Neural cell (in vitro differentiated cells): ENCODE measurements at regions not wholly inside any gene's neighbourhood (a gene's known extent, or its start where the extent isn't known, plus 50 kb on each side); places are given as distances from the start of the nearest gene placed in this dataset.

ENCODE experiments used
- H2AFZ ChIP-seq: fragments of 200-600, 300-800 bp; sonication (generic), shearing (Covaris generic); 2 replicates; pipeline ENCODE4 v1.6.0; 2014; ENCODE audit warnings: low read depth, mild to moderate bottlenecking, antibody characterized with exemption, low read length, moderate library complexity
- H3F3A ChIP-seq: fragments of 200-600 bp; shearing (Covaris generic); 2 replicates; pipeline ENCODE4 v1.6.1; 2016; ENCODE audit warnings: mild to moderate bottlenecking, moderate library complexity, mixed read lengths, antibody characterized with exemption, low read length; ENCODE audit not compliant: insufficient read depth, poor library complexity, severe bottlenecking
- H3K27ac ChIP-seq: fragments of 200-600, 300-800 bp; sonication (generic), shearing (Covaris generic); 2 replicates; pipeline ENCODE4 v1.5.1; 2014; ENCODE audit warnings: mild to moderate bottlenecking, low read length, moderate library complexity
- H3K27me3 ChIP-seq: fragments of 300-800, 200-600 bp; sonication (generic), shearing (Covaris generic); 2 replicates; pipeline ENCODE4 v1.6.0; 2014; ENCODE audit warnings: mild to moderate bottlenecking, low read depth, low read length, moderate library complexity; ENCODE audit not compliant: insufficient read depth
- H3K36me3 ChIP-seq: fragments of 300-800, 200-600 bp; sonication (generic), shearing (Covaris generic); 2 replicates; pipeline ENCODE4 v1.5.1; 2014; ENCODE audit warnings: mild to moderate bottlenecking, antibody characterized with exemption, low read length, moderate library complexity; ENCODE audit not compliant: insufficient read depth
- H3K4me2 ChIP-seq: fragments of 300-800, 200-600 bp; sonication (generic), shearing (Covaris generic); 2 replicates; pipeline ENCODE4 v1.6.0; 2014; ENCODE audit warnings: mild to moderate bottlenecking, low read length
- H3K4me3 ChIP-seq: fragments of 300-800, 200-600 bp; sonication (generic), shearing (Covaris generic); 2 replicates; pipeline ENCODE4 v1.5.1; 2014; ENCODE audit warnings: mild to moderate bottlenecking, low read length, moderate library complexity
- H3K79me2 ChIP-seq: fragments of 200-600 bp; shearing (Covaris generic); replicated peaks from 2 replicates; pipeline ENCODE4 v1.6.0; 2014; ENCODE audit warnings: mild to moderate bottlenecking, low read length, moderate library complexity; ENCODE audit not compliant: insufficient read depth
- H3K9ac ChIP-seq: fragments of 300-800, 200-600 bp; sonication (generic), shearing (Covaris generic); 2 replicates; pipeline ENCODE4 v1.6.1; 2016; ENCODE audit warnings: mild to moderate bottlenecking, low read length, mixed read lengths
- H3K9me2 ChIP-seq: fragments of 200-600 bp; shearing (Covaris generic); 2 replicates; pipeline ENCODE4 v1.6.1; 2016; ENCODE audit warnings: mild to moderate bottlenecking, low read length, mixed read lengths; ENCODE audit not compliant: insufficient read depth
- H3K9me3 ChIP-seq: fragments of 200-600, 300-800 bp; sonication (generic), shearing (Covaris generic); 2 replicates; pipeline ENCODE4 v1.6.1; 2016; ENCODE audit warnings: mild to moderate bottlenecking, mixed run types, low read length, moderate library complexity, mixed read lengths
- H4K20me1 ChIP-seq: fragments of 200-600 bp; shearing (Covaris generic); 2 replicates; pipeline ENCODE4 v1.6.1; 2016; ENCODE audit warnings: mild to moderate bottlenecking, mixed run types; ENCODE audit not compliant: insufficient read depth
- CTCF ChIP-seq: fragments of 450-650 bp; IDR thresholded peaks from 2 replicates; pipeline ENCODE4 v1.5.1; 2014; ENCODE audit warnings: antibody characterized with exemption, mild to moderate bottlenecking, moderate library complexity; ENCODE audit not compliant: poor library complexity, severe bottlenecking
- EP300 ChIP-seq: fragments of 450-650 bp; conservative IDR thresholded peaks from 2 replicates; pipeline ENCODE4 v1.6.1; 2014; ENCODE audit warnings: antibody characterized with exemption, mild to moderate bottlenecking, moderate library complexity; ENCODE audit not compliant: poor library complexity, severe bottlenecking
- EZH2 ChIP-seq: fragments of 200-600, 300-800 bp; shearing (Covaris generic), sonication (generic); IDR thresholded peaks from 2 replicates; pipeline ENCODE4 v1.6.1; 2014; ENCODE audit warnings: antibody characterized with exemption, low read length, borderline replicate concordance, mild to moderate bottlenecking; ENCODE audit not compliant: insufficient read depth, poor library complexity, severe bottlenecking
- MXI1 ChIP-seq: fragments of 450-650 bp; conservative IDR thresholded peaks from 2 replicates; pipeline ENCODE4 v1.6.1; 2014; ENCODE audit warnings: antibody characterized with exemption, mild to moderate bottlenecking; ENCODE audit not compliant: poor library complexity, severe bottlenecking
- POLR2AphosphoS5 ChIP-seq: IDR thresholded peaks from 2 replicates; pipeline ENCODE4 v1.6.1; 2012
- RAD21 ChIP-seq: fragments of 450-650 bp; conservative IDR thresholded peaks from 2 replicates; pipeline ENCODE4 v1.6.1; 2014; ENCODE audit warnings: antibody characterized with exemption, mild to moderate bottlenecking, moderate library complexity
- REST ChIP-seq: IDR thresholded peaks from 2 replicates; pipeline ENCODE4 v1.6.1; 2012; ENCODE audit warnings: borderline replicate concordance
- SMC3 ChIP-seq: fragments of 450-650 bp; conservative IDR thresholded peaks from 2 replicates; pipeline ENCODE4 v1.6.1; 2014; ENCODE audit warnings: antibody characterized with exemption, mild to moderate bottlenecking, moderate library complexity; ENCODE audit not compliant: poor library complexity
- TAF1 ChIP-seq: IDR thresholded peaks from 2 replicates; pipeline ENCODE4 v1.6.1; 2012; ENCODE audit warnings: low read depth

DNA sequence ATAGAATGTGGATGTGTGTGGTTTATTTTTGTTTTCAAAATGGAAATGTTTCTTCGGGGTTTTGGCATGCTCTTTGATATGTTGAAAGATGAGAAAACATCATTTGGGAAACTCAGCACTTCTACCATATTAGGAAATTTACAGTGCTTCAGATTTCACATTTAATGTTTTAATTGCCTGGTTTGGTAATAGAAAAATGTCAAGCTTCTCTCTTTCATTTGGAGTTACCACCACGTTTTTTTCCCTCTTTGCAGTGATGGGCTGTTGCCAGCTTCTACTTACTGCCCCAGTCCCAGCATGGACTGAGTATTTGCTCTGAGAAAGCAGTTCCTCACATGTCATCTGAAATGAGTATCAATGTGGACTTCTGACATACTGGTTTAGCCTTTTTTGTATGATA lies 267.7 kb downstream of the PRL start:
- Histone ChIP-seq H3K36me3 (no peaks in the 10 kb centered on the region), H4K20me1 (no peaks in the 10 kb centered on the region), H3F3A (no peaks in the 10 kb centered on the region), H3K4me2 (no peak overlapping the region), H3K27me3 (no peaks in the 10 kb centered on the region), H3K9me2 (no peaks in the 10 kb centered on the region), H3K4me3 (no peak overlapping the region), H2AFZ (no peak overlapping the region), H3K27ac (no peak overlapping the region), H3K79me2 (no peaks in the 10 kb centered on the region), H3K9ac (no peak overlapping the region), H3K9me3 (no peaks in the 10 kb centered on the region)
- TF ChIP-seq EZH2 (no peak), POLR2AphosphoS5 (no peak), RAD21 (no peak), MXI1 (no peak), SMC3 (no peak), TAF1 (no peak), EP300 (no peak)

DNA sequence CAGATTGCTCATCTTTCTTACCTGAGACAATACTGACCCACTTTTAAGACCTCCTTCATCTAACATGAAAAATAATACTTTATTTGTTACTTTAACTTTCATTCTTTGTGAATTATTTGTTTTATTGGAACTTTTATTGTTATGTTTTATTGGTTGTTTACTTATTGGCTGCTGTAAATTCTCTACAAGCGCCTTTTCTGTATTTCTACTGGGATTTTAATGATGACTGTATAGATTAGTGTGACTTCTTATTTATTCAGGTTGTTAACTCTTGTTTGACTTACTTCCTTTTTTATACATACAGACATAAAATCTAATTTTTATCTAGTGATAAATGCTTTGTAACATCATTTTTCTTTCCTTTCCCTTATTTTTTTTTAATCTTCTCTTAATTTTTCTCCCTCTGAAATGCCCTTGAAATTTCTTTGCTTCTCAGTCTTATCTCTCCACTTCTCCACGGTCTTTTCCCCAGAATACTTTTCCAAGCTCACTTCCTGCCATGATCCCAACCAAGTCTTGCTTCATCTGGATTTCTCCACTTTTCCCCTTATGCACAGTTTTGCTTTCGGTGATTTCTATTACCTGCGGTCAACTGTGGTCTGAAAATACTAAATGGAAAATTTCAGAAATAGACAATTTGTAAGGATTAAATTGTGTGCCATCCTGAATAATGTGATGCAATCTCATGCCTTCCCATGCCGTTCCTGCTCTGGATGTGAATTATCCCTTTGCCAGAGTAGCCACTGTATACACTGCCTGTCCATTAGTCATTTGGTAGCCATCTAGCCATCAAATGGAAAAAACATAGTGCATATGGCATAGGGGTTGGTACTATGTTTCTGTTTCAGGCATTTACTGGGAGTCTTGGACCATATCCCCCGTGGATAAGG lies 265.9 kb downstream of the PRL start:
- TF ChIP-seq POLR2AphosphoS5 (no peak), CTCF (no peak), TAF1 (no peak), SMC3 (no peak), RAD21 (no peak), EP300 (no peak), EZH2 (no peak), MXI1 (no peak), REST (no peak)
- no peaks in the 10 kb centered on the region for H3F3A ChIP-seq

More for the DNA sequence above, 265.9 kb downstream of the PRL start:
- Histone ChIP-seq H3K27me3 (no peaks in the 10 kb centered on the region), H3K79me2 (no peaks in the 10 kb centered on the region), H3K9me3 (no peaks in the 10 kb centered on the region), H4K20me1 (no peaks in the 10 kb centered on the region), H3K27ac (no peak overlapping the region), H3K4me3 (no peak overlapping the region), H2AFZ (no peak overlapping the region), H3K36me3 (no peaks in the 10 kb centered on the region), H3K4me2 (no peak overlapping the region), H3K9ac (no peak overlapping the region), H3K9me2 (no peaks in the 10 kb centered on the region)
